Psoas muscle (tissue), 7 donors: ENCODE measurements at regions not wholly inside any gene's neighbourhood (a gene's known extent, or its start where the extent isn't known, plus 50 kb on each side); places are given as distances from the start of the nearest gene placed in this dataset.

Experiments used
- ATAC-seq, 4 donors: fragments of 200-7000 bp; cut with Tn5 transposase; one replicate each; pipeline ENCODE4 v1.9.1; 2020; ENCODE audit warnings: moderate library complexity in 3 of 4, mild to moderate bottlenecking in 2 of 4
- DNase-seq, 2 donors: peaks; one replicate each; pipeline ENCODE4 v3.0.0-alpha.2; 2020
- H3K27ac ChIP-seq: fragments of 200-600 bp; one replicate; pipeline ENCODE4 v1.8.0; 2022
- H3K27me3 ChIP-seq, 3 donors: fragments of 200-600 bp in 1 of 3; one replicate each; pipeline versions ENCODE4 v1.6.1 to v1.8.0; 2013 to 2022; ENCODE audit warnings: low read length in 2 of 3, mild to moderate bottlenecking in 2 of 3, moderate library complexity in 1 of 3; ENCODE audit not compliant: insufficient read depth in 3 of 3
- H3K36me3 ChIP-seq, 2 donors: fragments of 200-600 bp in 1 of 2; one replicate each; pipeline versions ENCODE4 v1.6.1 to v1.8.0; 2013 to 2022; ENCODE audit warnings: low read depth in 1 of 2, mild to moderate bottlenecking in 1 of 2, moderate library complexity in 1 of 2; ENCODE audit not compliant: insufficient read depth in 1 of 2
- H3K4me1 ChIP-seq: fragments of 200-600 bp; one replicate; pipeline ENCODE4 v1.8.0; 2022
- H3K4me3 ChIP-seq: fragments of 200-600 bp; one replicate; pipeline ENCODE4 v1.8.0; 2022; ENCODE audit warnings: mild to moderate bottlenecking
- H3K9me3 ChIP-seq: fragments of 200-600 bp; one replicate; pipeline ENCODE4 v1.8.0; 2022
- WGBS, 3 donors: extraction: QIAGEN DNeasy Blood & Tissue Kit; methylation state at CpG; one replicate each; pipeline versions ENCODE4 v1.1.6 to v1.1.7; 2013; 5-methylcytosine and 5-hydroxymethylcytosine counted together
- intact Hi-C, 2 donors: fragments of 100-400 bp; cut with DNase I; formaldehyde crosslinking; loops; one replicate each; pipeline versions ENCODE4 v1.11.0 to v1.14.2; 2022
- TF ChIP-seq, protein P1 (sequence below): fragments of 200-600 bp; IDR thresholded peaks from one replicate; pipeline ENCODE4 v1.8.0; 2022; ENCODE audit warnings: antibody characterized with exemption
- donor health status: healthy with polysubstance abuse.
- donor health status: DM: no; HTN: no; CAD: no; lungs with moderate emphysema.
- donor health status: Bipolar disorder and iron deficiency.
- donor health status: healthy.
- donor health status: DM: yes; HTN: yes; CAD: no.
- donor health status: DM: no; HTN: no; CAD: no.
- donor health status: DM: yes; HTN: yes; CAD: no.

DNA sequence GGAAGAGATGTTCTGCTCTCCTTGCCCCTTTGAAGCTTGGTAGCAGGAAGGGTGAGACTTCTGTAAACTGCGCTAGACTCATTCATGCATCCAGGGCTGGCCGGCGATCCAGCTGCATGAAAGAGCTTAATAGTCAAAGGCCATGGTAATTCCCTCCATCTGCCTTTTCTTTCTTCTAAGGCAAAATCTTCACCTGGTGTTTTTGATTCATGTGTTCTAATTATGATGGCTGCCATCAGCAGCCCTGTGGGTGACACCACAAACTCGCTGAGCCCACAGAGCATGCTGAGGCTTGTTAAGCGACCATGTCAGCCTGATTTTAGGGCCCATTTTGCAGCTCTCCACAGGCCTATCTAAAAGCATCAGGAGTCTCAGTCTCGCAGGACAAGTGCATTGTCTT is 450.1 kb upstream of the TENM3 start:
- DNase-seq (no peak), ATAC-seq (no peak)
- no peaks in the 10 kb centered on the region for H3K27me3 ChIP-seq
- intact Hi-C loops, result no loop called here
- TF ChIP-seq, protein P1, sequence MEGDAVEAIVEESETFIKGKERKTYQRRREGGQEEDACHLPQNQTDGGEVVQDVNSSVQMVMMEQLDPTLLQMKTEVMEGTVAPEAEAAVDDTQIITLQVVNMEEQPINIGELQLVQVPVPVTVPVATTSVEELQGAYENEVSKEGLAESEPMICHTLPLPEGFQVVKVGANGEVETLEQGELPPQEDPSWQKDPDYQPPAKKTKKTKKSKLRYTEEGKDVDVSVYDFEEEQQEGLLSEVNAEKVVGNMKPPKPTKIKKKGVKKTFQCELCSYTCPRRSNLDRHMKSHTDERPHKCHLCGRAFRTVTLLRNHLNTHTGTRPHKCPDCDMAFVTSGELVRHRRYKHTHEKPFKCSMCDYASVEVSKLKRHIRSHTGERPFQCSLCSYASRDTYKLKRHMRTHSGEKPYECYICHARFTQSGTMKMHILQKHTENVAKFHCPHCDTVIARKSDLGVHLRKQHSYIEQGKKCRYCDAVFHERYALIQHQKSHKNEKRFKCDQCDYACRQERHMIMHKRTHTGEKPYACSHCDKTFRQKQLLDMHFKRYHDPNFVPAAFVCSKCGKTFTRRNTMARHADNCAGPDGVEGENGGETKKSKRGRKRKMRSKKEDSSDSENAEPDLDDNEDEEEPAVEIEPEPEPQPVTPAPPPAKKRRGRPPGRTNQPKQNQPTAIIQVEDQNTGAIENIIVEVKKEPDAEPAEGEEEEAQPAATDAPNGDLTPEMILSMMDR, result no peak
- H3K4me3 ChIP-seq, result no peak overlapping the region
- no peak overlapping the region for H3K27ac ChIP-seq
- no peaks in the 10 kb centered on the region for H3K36me3 ChIP-seq
- H3K4me1 ChIP-seq, result no peaks in the 10 kb centered on the region
- 46 to 55% (median 48%) methylated on average over 6 of the region's 6 CpGs for WGBS, 3 donors
- no peaks in the 10 kb centered on the region for H3K9me3 ChIP-seq

DNA sequence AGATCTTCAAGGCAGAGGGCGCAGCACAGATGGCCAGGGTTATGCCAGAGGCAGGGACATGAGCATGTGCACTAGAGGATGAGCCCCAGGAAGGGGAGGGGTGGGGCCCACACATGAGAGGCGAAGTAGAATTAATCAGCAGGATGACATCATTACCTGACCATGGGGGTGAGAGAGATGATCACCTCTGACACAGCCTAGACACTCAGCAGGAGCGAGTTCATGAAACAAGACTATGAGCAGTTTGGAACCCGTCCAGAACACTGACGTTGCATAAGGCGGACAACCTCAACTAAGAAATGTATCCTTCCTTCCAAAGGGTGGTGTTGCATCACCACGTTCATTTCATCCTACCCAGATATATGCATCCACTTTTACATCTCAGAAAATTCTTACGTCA is 446.7 kb upstream of the TENM3 start:
- Histone ChIP-seq H3K9me3 (no peaks in the 10 kb centered on the region), H3K4me1 (no peaks in the 10 kb centered on the region), H3K36me3 (no peaks in the 10 kb centered on the region), H3K27ac (no peak overlapping the region), H3K4me3 (no peak overlapping the region), H3K27me3 (no peaks in the 10 kb centered on the region)
- DNase-seq, result no peak
- TF ChIP-seq, protein P1, result no peak
- no peak for ATAC-seq
- intact Hi-C loops, result no loop called here
- WGBS, 3 donors, result 84 to 88% (median 87%) methylated on average over 8 of the region's 8 CpGs

DNA sequence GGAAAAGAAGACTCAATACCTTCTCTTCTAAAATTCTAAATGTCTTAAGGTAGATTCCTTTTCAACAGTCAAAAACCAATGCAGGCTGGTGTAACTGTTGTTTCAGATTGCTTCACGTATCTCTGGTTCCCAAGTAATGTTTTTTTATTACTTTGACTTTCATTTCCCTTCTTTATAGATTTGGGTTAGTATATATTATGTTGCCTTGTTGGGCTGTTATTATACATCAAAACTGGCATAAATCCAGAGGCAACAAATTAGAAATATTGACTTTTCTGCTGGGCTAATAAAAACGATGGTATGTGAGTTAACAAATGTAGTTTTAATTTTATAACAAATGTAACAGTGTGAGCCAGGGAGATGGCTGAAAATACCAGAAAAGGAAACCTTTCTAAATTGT is 444.7 kb upstream of the TENM3 start:
- 72 to 77% (median 76%) methylated on average over 2 of the region's 2 CpGs for WGBS, 3 donors
- Histone ChIP-seq H3K9me3 (no peaks in the 10 kb centered on the region), H3K4me1 (no peaks in the 10 kb centered on the region), H3K27me3 (no peaks in the 10 kb centered on the region), H3K27ac (no peak overlapping the region), H3K4me3 (no peak overlapping the region), H3K36me3 (no peaks in the 10 kb centered on the region)
- ATAC-seq (no peak), DNase-seq (no peak)
- intact Hi-C loops, result no loop called here
- TF ChIP-seq, protein P1, result no peak

DNA sequence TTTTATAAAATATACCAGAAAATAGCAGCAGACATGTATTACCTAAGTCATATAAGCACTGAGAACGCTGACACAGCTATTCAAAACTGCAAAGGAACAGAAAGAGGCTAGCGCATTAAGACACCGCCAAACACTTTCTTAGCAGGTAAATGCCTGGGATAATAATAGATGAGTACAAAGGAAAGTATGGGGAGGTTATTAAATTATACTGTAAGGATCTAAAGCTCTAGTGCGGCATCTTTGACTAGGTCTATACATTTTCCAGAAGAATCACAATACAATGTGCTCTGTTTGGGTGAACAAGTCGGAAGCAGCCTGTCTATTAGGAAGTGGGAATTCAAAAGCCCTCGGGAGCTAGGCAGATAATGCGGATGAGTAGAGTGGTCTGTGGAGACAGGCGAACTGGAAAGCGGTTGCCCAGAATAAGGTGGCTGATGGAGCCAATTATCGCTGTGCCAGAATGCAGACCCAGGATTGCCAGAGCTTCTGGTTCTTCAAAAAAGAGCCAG is 443.6 kb upstream of the TENM3 start:
- no peaks in the 10 kb centered on the region for H3K9me3 ChIP-seq
- no peaks in the 10 kb centered on the region for H3K36me3 ChIP-seq
- H3K27me3 ChIP-seq, result no peaks in the 10 kb centered on the region
- no peak overlapping the region for H3K27ac ChIP-seq
- TF ChIP-seq, protein P1, result no peak
- 91 to 92% (median 91%) methylated on average over 10 of the region's 10 CpGs for WGBS, 3 donors
- intact Hi-C loops, result no loop called here
- DNase-seq, result no peak
- ATAC-seq, result no peak
- H3K4me1 ChIP-seq, result no peaks in the 10 kb centered on the region
- H3K4me3 ChIP-seq, result no peak overlapping the region

DNA sequence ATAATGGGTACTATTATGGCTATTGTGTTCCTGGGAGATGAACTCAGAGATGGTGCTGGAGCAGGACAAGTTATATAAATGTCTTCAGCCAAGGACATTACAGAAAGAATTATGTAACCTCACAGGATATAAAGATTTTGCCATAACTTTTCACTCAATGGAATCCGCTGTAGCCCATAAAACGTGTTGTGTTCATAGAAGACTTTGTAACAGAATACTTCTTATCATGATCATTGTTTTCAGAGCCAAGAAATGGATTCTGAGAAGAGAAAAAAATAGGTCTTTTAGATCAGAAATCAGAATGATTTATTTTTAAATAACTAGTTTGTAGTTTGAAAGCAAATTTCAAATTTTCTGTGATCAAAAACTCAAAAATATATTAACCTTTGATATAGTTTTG is 441.0 kb upstream of the TENM3 start:
- Histone ChIP-seq H3K4me3 (no peak overlapping the region), H3K27ac (no peak overlapping the region), H3K4me1 (no peaks in the 10 kb centered on the region), H3K27me3 (no peaks in the 10 kb centered on the region), H3K36me3 (no peaks in the 10 kb centered on the region), H3K9me3 (no peaks in the 10 kb centered on the region)
- WGBS, 3 donors, result 59 to 64% (median 62%) methylated on average over 2 of the region's 2 CpGs
- intact Hi-C loops, result no loop called here
- no peak for DNase-seq
- TF ChIP-seq, protein P1, result no peak
- no peak for ATAC-seq
